ENCODE measurements at regions not wholly inside any gene's neighbourhood (a gene's known extent, or its start where the extent isn't known, plus 50 kb on each side); places are given as distances from the start of the nearest gene placed in this dataset.

DNA sequence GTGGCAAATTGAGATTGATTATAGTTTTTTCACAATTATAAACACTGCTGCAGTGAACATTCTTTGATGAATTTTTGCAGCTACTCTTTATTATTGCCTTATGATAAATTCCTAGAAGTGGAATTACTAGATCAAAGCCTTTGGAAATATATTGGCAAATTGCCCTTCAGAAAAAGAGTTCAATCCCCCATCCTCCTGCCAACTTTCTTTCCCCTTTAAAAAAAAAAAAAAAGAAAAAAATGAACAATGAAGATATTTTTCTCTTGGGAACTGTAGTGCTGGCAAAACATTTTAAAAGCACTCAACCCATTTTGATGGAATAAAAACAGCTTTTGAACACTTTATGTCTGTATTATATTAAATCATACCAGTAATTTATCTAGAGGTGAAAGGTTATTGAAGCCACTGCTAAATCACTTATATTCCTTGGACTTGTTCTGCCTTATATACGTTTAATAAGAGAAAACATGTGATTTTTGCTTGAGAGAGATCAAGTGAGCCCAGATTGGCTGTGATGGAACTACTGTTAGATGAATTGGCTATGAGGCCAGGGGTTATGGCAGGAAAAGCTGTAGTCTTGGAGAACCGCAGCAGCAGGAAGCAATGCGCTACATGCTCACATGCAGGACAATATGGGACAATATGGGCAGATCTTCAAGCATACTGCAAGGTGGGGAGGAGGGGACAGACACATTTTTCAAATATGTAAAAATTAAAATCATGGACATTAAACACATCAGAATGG lies 212.8 kb upstream of the C2CD4B start:
- no peak for DNase-seq

GRCh38 chr15:62378772-62379498 lies 213.8 kb upstream of the C2CD4B start:
- no peak for DNase-seq

DNA sequence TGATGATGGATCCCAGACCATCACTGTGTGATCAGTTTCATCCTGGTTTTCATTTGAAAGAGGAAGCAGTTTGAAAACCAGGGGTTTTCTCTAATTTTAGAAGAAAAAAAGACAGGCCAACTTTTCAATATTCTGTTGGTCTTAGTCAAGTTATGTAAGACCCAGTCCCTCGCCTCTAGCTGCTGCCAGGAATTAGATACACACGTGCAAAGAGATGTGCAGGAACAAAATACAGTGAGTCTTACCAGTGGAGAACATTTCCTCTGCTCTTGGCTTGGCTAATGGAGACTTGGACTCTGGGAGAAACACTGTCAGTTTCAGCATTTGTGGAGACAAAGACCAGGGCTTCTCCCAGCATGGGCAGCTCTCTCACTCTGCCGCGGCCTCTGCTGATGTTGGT lies 214.9 kb upstream of the C2CD4B start:
- DNase-seq: no peak

- DNase-seq: no peak
Observed at GRCh38 chr15:62382046-62382445, 217.0 kb upstream of the C2CD4B start.

DNA sequence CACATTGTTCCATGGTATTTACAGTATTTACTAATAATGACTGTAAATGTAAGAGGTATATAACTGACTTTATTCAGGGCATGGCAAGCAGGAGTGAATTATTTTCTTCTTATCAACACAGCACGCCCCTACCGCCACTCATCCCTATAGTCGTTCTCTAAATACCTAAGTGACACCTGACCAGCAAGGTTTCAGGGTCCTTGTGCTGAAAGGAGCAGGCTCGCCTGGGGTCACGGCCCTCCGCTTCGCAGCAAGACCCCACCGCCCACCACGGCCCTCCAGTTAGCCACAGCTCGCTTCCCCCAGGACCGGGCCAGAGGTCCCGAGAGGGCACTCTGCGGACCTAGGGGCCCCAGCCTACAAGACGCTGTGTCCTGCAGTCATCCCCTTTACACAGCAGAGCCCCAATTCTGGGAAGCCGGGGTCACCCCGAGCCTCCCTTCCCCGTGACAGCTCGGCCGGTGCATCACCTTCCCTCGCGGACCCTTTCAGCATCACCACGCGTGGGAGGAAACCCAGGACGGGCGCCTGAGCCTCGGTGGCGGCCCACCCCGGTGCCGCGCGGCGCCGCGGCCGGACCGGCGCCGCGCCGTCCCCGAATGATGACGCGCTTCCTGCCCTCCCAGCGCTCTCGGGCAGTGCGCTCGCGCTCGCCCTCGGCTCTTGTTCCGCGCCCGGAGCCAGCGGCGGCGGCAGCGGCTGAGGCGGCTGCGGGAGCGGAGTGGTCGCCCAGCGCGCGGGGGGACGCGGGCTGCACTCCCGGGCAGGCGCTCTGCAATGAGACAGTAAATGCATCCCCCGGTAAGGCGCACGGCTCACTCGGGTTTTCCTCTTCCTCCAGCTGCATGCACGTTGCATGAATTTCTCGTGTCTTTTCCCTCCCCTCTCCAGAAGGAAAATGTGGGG lies 225.1 kb upstream of the C2CD4B start, which contains the start of gene TLN2:
Gene TLN2, plus strand, starts transcription at position 666 of the 906 bp plus-strand sequence.
- DNase-seq: no peak

GRCh38 chr15:62390791-62391640 lies 225.9 kb upstream of the C2CD4B start:
- no peak for DNase-seq

- no peak for DNase-seq
Observed at GRCh38 chr15:62391641-62392262, 226.7 kb upstream of the C2CD4B start.

DNA sequence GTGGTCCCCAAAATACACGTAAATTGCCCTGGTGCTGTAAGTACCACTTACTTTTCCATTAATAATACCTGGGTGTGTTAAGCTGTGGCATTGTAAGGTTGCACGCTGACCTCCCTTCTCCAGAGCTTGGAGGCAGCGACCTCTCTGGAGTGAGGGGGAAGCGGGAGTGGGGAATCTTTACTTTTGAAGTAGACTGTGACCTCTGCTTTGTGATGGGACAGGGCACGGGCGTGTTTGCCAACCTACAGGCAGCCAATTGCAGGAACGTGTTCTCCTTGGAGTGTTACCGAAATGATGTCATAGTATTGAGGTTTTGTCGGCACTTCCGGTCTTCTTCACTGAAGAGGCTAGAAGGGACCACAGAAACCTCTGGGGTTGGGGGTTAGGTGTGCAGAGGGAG lies 227.3 kb upstream of the C2CD4B start:
- DNase-seq: no peak

DNA sequence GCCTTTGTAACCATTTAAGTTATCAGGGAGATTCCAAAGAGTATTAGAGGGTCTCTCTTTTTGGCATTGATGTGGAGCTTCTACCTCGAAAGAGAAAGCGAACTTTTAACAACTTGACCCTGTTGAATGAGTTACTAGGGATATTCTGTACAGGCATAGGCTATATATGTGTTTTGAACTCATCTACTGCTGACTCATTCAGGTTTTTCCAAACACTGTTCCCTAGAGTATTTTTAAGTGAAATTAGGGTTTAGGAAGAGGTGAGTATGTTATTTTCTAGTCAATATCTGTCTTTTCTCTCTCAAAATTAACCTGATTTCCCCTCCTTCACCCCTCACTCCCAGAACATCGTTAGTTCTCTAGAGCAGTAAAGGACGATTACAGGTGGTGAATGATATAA lies 228.1 kb upstream of the C2CD4B start:
- no peak for DNase-seq

DNA sequence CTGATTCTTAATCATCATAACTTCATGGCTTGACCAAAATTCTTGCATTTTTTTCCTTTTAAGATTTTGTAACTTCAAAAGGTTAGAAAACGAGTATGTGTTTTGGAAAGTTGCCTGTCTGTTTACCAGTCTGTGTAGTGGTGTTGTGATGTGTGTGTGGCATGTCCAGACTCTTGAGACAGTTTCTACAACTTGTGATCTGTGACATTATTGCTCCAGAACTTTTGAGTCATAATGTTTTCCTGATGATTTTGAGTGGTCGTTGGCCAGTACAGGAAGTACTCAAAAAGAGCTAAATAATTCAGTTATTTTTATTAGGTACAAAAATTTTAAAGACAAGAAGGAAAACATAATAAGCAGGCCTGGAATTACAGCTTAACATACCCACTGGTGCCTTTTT lies 229.0 kb upstream of the C2CD4B start:
- no peak for DNase-seq

GRCh38 chr15:62400778-62401177 lies 235.7 kb upstream of the C2CD4B start:
- DNase-seq: no peak

DNA sequence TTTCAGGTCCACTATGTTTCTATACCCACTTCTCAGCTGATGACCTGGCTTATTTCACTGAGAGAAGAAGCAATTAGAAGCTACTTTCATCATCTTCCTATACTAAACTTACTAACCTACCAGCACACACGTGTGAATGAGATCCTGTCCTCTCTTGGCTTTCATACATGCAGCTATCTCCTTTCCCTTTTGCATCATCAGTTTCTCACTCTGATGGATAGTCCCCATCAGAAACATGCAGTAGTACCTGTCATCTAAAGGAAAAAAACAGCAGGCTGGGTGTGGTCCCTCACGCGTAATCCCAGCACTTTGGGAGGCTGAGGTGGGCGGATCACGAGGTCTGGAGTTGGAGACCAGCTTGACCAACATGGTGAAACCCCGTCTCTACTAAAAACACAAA lies 237.6 kb upstream of the C2CD4B start:
- no peak for DNase-seq

DNA sequence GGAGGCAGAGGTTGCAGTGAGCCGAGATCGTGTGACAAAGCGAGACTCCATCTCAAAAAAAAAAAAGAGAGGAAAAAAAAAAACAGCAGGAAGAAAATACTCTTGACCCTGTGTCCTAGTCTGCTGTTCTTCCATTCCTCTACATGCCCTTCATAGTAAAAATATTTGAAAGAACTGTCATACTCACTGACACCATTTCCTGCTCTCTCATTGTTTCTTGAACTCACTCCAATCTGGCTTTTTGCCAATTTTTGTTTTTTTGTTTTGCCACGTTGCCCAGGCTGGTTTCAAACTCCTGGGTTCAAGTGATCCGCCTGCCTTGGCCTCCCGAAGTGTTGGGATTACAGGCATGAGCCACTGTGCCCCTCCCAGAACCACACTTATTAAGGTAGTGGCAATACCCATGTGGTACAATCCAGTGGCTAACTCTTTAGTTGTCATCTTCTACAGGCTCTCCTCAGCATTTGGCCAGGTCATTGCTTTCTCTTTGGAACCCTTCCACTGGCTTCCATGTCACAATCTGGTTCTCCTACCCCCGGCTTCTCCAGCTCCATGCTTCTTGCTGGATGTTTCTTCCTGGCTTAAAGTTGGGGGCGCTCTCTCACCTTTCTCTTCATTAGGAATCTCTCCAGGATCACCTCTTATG lies 238.2 kb upstream of the C2CD4B start:
- no peak for DNase-seq

DNA sequence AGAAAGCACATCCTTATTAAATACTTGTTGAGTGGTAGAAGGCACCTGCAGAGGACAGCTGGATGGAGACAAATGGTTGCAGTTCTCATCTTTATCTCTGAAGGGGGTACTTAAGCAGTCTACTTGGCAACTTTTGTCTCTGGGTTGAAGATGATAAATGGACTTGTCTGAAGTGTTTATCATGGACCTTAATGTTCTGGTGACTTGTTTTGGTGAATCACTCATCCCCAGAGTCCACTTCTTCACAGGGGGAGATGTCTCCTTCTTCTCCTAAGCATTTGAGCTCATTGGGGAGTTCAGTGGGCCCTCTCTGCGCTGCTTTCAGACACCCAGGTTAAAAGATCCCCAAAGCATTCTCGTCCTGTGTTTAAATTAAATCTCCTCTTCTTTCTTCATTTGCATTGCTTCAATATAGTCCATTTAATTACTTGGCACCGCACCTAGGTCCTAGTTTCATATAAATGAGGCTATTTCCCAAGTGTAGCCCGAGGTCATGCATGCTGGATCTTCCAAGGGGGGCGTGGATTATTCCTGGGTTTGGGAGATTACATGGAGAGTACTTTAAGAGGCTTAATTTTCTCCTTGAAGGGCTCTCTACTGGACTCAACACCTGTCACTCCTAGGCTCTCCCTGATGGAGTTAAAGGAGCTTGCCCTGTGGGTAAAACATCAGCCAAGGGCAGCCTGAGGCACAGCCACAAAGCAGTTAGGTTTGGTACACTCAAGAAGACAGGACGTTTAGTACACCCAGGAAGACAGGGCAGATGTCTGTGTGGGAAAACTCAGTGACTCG lies 239.3 kb upstream of the C2CD4B start:
- no peak for DNase-seq

DNA sequence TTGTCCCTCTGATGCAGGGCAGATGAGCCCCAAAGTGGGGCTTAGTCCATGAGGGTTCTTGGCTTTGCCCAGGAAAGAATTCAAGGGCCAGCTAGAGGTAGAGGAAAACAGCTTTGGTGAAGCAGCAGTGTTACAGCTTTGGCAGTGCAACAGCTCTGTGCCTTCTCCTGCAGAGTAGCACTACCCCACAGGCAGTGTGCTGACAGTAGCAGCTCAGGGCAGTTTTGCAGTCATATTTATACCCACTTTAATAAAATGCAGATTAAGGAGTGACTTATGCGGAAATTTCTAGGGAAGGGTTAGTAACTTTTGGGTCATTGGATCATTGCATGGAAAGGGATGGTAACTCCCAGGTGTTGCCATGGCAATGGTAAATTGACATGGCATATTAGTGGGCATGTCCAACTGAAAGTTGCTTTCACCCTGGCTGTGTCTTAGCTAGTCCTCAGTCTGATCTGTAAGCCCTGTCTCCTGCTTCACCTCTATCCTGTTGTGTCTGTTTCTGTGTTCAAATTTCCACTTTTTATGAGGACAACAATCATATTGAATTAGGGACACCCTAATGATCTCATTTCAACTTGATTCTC lies 241.3 kb upstream of the C2CD4B start:
- DNase-seq: no peak

DNA sequence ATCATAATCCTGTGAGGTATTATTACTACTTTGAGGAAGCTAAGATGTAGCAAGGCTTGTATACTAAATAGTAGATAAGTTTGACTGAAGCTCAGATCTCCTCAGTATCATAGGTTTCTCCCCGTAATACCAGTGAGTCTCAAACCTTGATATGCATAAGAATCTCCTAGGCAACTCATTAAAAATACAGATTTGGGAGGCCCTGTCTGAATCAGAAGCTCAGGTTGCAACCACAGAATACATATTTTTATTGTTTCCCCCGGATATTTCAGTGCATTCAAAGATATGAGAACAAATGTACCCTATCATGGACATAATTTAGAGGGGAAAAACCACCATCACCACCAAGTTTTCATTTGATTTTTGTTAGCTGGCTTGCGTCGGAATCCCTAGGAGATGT lies 242.1 kb upstream of the C2CD4B start:
- DNase-seq: no peak

DNA sequence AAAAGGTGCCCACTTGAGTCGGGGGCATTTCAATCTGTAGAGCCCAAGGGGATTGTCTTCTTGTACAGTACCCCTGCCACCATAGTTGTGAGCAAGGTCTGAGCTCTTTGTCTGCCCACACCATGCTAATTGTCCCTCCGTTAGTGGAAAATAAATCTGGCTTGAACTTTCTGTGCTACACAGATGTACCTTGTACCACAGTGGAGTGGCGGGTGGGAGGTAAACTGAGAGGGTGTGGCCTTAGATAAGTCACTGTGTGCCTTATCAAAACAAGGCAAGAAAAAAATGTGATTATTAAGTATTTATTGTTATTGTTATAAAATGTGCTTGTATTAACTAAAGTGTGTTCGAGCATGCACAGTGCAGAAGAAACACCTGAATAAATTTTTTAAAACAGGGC lies 242.9 kb upstream of the C2CD4B start:
- DNase-seq: no peak

DNA sequence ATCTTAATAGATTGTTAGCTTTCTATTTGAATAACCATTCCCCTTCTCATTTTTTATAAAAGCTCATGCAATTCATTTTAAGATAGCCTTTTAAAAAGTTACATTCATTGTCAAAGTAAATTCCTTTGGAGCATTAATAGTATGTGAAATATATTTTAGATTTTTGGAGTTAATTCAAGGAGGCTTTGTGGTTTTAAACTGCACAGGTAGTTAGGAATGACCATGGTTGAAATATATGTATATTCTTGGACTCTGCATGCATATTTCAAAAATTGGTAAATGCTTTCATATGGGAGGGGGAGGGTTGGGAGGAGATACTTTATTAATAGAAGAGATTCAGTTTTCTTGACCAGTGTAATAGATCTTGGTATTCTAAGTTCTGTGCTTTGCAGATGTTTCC lies 244.4 kb upstream of the C2CD4B start:
- no peak for DNase-seq

DNA sequence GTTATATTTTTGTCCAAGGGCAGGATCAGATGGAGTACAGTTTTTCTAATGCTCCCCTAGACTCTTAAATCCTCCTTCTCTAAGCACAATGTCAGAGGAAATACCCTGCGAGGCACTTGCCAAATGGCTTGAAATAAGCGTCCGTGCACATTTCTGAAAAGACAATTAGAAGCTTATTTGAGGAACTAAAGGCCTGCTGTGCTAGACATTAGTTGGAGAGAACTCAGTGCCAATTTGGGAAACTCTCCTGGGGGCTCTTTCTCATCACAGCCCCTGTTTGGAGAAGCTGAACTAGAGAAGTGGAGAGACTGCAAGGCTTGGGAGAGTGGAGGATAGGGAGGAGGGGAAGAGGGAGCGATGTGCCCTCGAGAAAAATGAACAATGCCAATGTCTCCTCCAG lies 247.6 kb upstream of the C2CD4B start:
- no peak for DNase-seq

DNA sequence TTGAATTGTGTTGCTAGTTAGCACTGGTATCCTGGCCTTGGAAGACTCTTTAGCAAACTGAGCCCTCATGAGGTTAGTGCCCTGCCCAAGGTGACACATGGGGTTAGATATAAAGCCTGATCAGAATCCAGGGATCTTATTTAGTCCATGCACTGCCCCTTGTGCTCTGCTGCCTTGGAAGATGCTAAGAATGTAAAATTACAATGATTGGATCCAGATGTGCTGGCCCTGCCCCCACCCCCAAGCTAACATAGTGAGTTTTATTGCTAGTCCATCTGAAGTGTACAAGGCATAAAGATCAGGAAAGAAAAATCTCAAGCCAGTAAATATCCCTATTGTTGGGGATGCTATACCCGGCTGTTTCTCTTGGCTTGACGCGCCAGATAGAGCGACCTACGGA lies 248.1 kb upstream of the C2CD4B start:
- DNase-seq: no peak
